Fibroblast of peridontal ligament (primary cell): ENCODE measurements at regions not wholly inside any gene's neighbourhood (a gene's known extent, or its start where the extent isn't known, plus 50 kb on each side); places are given as distances from the start of the nearest gene placed in this dataset.

ENCODE experiments used
- DNase-seq: peaks from one replicate; pipeline ENCODE4 v3.0.0-alpha.2; 2010; ENCODE audit errors: extremely low read depth

DNA sequence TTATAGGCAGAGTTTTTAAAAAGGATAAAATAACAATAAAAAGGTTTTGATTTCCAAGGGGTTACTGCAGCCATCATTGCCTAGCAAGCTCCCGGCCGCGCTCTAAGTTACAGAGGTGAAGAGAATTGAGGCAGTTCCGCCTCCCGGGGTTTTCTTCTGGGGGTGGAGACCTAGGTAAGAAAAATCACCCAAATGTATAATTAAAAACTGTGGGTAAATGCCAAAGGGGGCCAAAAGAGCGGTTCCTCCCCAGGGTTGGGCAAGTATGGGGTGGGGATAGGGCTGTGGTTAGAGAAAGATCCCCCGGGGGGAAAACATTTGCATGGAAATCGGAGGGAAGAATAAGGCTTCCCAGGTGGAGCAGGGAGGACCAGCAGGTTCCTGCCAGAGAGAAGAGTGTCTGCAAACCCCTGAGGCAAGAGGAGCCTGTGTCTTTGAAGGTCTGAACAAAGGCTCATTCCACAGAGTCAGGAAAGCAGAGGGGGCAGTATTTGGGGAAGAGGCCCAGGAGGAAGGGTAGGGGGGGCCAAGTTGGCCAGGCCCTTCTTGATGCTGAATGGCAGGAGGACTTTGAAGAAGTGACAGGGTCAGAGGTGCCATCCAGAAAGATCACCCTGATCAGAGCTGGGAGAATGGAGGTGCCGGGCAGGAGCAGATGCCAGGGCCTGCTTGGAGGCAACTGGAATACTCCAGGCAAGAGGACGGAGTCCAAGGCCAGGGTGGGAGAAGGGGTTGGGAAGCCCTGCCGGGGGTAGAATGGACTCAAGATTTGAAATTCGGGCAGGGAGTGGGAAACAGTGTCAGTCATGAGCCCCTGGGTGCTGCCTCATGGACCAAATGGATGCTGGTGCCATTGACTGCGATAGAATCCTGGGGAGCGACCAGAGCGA lies 152.9 kb upstream of the RGMA start:
- no peak for DNase-seq

GRCh38 chr15:93239993-93240392 lies 151.0 kb upstream of the RGMA start:
- no peak for DNase-seq

DNA sequence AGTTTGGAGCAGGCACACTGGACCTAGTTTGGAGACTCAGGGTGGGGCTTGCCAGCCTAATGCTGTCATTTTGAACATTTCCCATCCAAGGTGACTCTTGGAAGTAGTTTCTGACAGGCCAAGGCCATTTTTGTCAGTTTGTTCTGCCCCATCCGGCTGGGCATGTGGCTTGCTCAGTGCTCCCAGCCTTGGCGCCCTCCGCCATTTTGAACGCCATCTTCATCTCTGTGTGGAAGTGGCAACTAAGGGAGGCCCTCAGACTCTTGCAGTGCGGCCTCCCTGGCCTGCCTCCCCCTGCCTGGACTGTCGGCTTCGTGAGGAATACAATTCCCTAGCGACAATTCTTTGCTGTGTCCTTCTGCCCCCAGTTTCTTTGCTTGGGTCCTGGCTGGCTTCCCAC lies 150.6 kb upstream of the RGMA start:
- DNase-seq, result no peak

DNA sequence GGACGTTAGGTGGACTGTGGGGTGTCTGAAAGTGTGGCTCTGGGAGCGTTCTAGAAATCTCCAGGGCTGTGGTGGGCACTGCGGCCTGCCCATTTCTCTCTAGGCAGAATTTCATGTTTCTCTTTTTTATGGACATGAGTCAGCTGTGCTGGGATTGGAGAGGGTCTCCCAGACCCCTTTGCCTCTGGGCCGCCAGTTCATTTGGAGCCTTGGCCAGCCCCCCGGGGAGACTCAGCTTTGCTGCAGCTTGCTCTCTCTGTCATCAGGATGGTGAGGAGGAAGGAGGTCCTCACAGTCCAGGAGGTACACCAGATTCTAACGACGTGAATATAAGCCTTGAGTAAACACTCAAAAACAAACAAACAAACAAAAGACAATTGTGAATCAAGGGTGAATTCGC lies 149.6 kb upstream of the RGMA start:
- no peak for DNase-seq

GRCh38 chr15:93235926-93236780 lies 147.1 kb upstream of the RGMA start:
- no peak for DNase-seq

- no peak for DNase-seq
Measured at GRCh38 chr15:93235269-93235668, 146.3 kb upstream of the RGMA start.

GRCh38 chr15:93233710-93234109 lies 144.7 kb upstream of the RGMA start:
- DNase-seq, result no peak

GRCh38 chr15:93232845-93233244 lies 143.8 kb upstream of the RGMA start:
- no peak for DNase-seq

- DNase-seq, result no peak
Measured at GRCh38 chr15:93231994-93232393, 143.0 kb upstream of the RGMA start.

GRCh38 chr15:93231261-93231925 lies 142.4 kb upstream of the RGMA start:
- DNase-seq, result no peak

DNA sequence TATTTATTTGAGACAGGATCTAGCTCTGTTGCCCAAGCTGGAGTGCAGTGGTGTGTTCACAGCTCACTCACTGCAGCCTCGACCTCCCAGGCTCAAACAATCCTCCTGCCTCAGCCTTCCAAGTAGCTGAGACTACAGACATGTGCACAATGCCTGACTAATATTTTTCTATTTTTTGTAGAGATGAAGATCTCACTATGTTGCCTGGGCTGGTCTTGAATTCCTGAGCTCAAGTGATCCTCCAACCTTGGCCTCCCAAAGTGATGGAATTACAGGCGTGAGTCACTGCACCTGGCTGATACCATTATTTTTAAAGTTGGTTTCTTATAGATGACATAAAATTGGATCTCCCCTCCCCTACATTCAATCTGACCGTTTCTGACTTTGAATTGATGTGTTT lies 139.5 kb upstream of the RGMA start:
- DNase-seq, result no peak

DNA sequence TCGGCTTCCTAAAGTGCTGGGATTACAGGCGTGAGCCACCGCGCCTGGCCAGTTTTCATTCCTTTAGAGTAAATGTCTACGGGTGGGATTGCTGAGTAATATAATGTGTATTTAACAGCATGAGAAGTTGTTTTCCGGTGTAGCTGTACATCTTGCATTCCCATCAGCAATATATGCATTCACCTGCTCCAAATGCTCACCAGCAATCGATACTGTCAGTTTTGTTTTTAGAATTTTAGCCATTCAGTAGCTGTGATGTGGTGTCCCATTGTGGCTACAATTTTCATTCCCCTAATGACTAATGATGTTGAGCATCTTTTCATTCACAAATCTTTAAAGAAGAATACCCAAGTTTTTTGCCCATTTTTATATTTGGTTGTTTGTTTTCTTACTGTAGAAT lies 134.8 kb upstream of the RGMA start:
- no peak for DNase-seq

- no peak for DNase-seq
Measured at GRCh38 chr15:93221759-93222158, 132.7 kb upstream of the RGMA start.

GRCh38 chr15:93219859-93220420 lies 130.9 kb upstream of the RGMA start:
- no peak for DNase-seq

DNA sequence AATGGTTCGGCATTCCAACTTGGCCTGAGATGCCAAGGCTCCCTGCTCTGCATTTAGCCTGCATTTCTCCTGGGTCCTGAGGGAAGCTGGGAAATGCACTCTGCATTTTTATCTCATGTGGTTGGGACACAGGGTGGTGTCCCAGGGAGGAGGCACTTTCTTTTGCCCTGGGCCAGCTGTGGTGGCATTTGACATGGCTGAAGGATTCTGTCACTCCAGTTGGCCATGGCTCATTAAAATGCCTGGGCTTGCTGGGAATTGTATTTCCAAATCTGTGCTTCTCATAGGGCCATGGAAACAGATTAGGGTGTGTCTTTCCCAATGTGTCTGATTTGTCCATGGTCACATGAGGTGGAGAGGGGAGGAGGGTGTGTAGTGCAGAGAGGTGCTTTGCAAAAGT lies 128.3 kb upstream of the RGMA start:
- DNase-seq, result no peak

GRCh38 chr15:93214106-93214505 lies 125.1 kb upstream of the RGMA start:
- DNase-seq, result no peak

DNA sequence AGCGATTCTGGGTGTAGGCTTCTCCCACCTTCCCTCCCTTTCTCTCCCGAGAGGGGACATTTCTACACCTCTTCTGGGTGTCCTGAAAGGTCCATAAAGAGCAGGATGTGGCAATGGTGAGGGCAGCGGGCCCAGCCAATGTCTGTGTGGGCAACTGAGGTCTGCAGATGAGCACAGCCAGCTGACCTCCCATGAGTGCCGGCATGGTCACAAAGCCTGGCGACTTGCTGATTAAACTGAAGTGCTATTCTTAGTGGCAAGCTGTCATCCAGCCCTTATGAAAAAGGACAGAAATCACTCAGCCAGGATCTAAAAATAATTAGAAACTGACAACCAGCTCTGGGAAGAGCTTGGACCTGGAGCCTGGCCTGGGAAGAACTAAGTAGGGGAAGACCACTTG lies 124.3 kb upstream of the RGMA start:
- DNase-seq, result no peak

GRCh38 chr15:93212578-93212977 lies 123.6 kb upstream of the RGMA start:
- no peak for DNase-seq

DNA sequence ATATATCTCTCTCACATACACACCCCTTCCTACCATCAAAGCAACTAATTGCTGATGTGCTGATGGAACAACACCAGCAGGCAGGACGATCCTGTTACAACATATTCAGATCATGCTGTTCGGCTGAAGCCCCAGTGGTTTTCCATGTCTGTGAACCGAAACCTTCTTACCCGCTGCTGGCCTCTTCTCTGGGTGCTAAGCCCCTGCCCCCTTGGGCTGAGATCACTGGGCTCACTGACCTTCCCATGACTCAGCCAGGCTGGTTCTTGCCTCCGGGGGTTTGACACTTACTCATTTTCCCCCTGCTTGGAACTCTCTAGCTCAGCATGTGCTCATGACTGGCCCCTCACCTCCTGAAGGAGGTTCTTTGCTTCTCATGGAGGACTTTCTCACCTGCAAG lies 122.0 kb upstream of the RGMA start:
- no peak for DNase-seq

DNA sequence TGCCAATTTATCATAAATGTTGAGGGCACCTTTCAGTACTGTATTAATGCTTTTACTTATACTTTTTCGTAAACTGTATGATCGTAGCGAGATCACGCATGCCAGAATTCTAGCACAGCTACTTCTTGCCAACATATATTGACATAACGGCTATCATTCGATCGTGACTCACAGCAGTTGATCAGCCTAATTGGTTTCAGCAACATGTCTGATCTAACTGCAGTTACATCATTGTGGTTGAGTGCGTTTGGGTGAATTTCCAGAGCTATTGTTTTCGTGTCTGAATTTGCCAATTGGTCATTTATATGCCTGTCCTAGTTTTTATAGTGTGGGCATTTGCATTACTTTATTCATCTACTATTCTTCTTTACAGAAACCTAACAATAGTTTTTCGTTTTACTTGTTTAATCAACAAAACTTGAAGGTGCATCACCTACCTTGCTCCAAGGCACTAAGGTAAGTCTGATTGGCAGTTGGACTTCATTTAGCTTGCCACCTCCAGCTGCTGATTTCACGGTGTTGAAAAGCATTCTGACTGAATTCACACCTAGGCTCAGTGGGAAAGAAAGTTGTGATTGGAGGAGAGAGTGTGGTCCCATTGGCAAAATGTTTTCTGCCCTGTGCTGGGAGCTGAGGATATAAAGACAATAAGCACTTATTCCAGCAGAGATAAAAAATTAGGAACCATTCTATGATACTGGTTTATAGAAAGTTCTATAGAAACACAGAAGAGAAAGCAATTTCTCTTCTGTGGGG lies 120.9 kb upstream of the RGMA start:
- DNase-seq, result no peak

DNA sequence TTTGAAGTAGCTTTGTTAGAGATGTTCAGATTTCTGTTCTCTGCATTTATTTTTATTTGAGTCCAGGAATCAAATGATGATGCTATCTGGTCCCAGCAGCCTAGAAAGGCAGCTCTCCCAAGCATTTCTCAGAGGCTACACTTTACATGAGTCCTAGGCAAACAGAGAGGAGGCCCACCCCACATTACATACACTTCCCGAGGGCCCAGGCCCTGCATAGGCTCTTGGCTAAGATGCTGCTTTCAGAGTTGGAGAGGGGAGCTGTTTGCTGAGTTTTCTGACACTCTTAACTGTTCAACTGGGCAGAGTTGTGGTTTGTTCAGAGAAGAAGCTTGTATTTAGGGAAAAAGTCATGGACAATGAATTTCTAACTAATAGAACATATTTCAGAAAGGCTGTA lies 117.9 kb upstream of the RGMA start:
- no peak for DNase-seq
